Esophagus muscularis mucosa (tissue), 4 donors: ENCODE measurements at regions not wholly inside any gene's neighbourhood (a gene's known extent, or its start where the extent isn't known, plus 50 kb on each side); places are given as distances from the start of the nearest gene placed in this dataset.

ENCODE experiments used
- DNase-seq: peaks from one replicate; pipeline ENCODE4 v3.0.0-alpha.2; 2017; ENCODE audit errors: extremely low spot score
- H3K27ac ChIP-seq, 4 donors: fragments of 200-600 bp; sonication (generic); replicated peaks in 1 of 4; 1 replicate in 3 of 4; 2 replicates in 1 of 4; pipeline ENCODE4 v1.5.1; 2016 to 2019; ENCODE audit warnings: mild to moderate bottlenecking in 1 of 4
- H3K27me3 ChIP-seq, 4 donors: fragments of 200-600 bp; sonication (generic); one replicate each; pipeline versions ENCODE4 v1.5.1 to v1.6.0; 2016 to 2019
- H3K36me3 ChIP-seq, 4 donors: fragments of 200-600 bp; sonication (generic); one replicate each; pipeline ENCODE4 v1.5.1; 2016 to 2019
- H3K4me1 ChIP-seq, 4 donors: fragments of 200-600 bp; sonication (generic); one replicate each; pipeline ENCODE4 v1.5.1; 2016 to 2019
- H3K4me3 ChIP-seq, 4 donors: fragments of 200-600 bp; sonication (generic); 1 replicate in 2 of 4; 2 replicates in 2 of 4; pipeline ENCODE4 v1.5.1; 2016 to 2019; ENCODE audit warnings: mild to moderate bottlenecking in 4 of 4, moderate library complexity in 1 of 4
- H3K9me3 ChIP-seq, 4 donors: fragments of 200-600 bp; sonication (generic); 1 replicate in 3 of 4; 2 replicates in 1 of 4; pipeline ENCODE4 v1.5.1; 2016 to 2019
- CTCF ChIP-seq, 3 experiments: fragments of 200-600 bp in 2 of 3; fragments of 450-650 bp in 1 of 3; sonication (generic) in 2 of 3; IDR thresholded peaks; one replicate each; pipeline ENCODE4 v1.5.1; 2017 to 2019; ENCODE audit warnings: antibody characterized with exemption in 3 of 3, mild to moderate bottlenecking in 2 of 3, moderate library complexity in 1 of 3
- EP300 ChIP-seq: sonication (generic); formaldehyde crosslinking; IDR thresholded peaks from one replicate; pipeline ENCODE4 v1.6.1; 2017; ENCODE audit warnings: antibody characterized with exemption
- POLR2A ChIP-seq: fragments of 450-650 bp; IDR thresholded peaks from one replicate; pipeline ENCODE4 v1.6.1; 2017; ENCODE audit warnings: antibody characterized with exemption, moderate library complexity, mild to moderate bottlenecking, low read depth
- POLR2AphosphoS5 ChIP-seq, 2 donors: sonication (generic); formaldehyde crosslinking; IDR thresholded peaks; one replicate each; pipeline ENCODE4 v1.6.1; 2017; ENCODE audit warnings: antibody characterized with exemption in 2 of 2
- WGBS: methylation state at CpG from one replicate; pipeline ENCODE4 v1.1.5; 2018; 5-methylcytosine and 5-hydroxymethylcytosine counted together
- intact Hi-C: fragments of 100-400 bp; cut with DNase I; formaldehyde crosslinking; loops from one replicate; pipeline ENCODE4 v1.15.1; 2023

GRCh38 chr15:81483496-81483895, 109.5 kb upstream of the TMC3 start:
- Histone ChIP-seq H3K36me3 (no peaks in the 10 kb centered on the region), H3K9me3 (no peaks in the 10 kb centered on the region), H3K4me1 (peaks cover 0 to 4% (median 1%) of the 10 kb centered on the region in 4 donors), H3K4me3 (no peak overlapping the region), H3K27ac (no peak overlapping the region), H3K27me3 (no peaks in the 10 kb centered on the region)
- intact Hi-C loops: loop anchor here (5.0 kb wide), 3 partner anchors 454 to 714 kb away; partner anchors contain the start of gene MEX3B
- TF ChIP-seq CTCF (IDR thresholded peaks at IDR 0.05) (no peak), POLR2A (no peak), POLR2AphosphoS5 (IDR thresholded peaks at IDR 0.05) (no peak), EP300 (no peak)
- WGBS: 92% methylated on average over 3 of the region's 3 CpGs
- no peak for DNase-seq

- Histone ChIP-seq H3K36me3 (no peaks in the 10 kb centered on the region), H3K27me3 (no peaks in the 10 kb centered on the region), H3K4me3 (no peak overlapping the region), H3K4me1 (peaks cover 0 to 4% (median 1%) of the 10 kb centered on the region in 4 donors), H3K9me3 (no peaks in the 10 kb centered on the region), H3K27ac (no peak overlapping the region)
- WGBS: 88% methylated on average over 7 of the region's 7 CpGs
- intact Hi-C loops: loop anchor here (5.0 kb wide), 3 partner anchors 456 to 716 kb away; partner anchors contain the start of gene MEX3B
- no peak for TF ChIP-seq CTCF (IDR thresholded peaks at IDR 0.05)
- no peak for TF ChIP-seq POLR2AphosphoS5 (IDR thresholded peaks at IDR 0.05)
- no peak for TF ChIP-seq POLR2A
- TF ChIP-seq EP300: no peak
- DNase-seq: no peak
Measured at GRCh38 chr15:81481346-81481745, 107.3 kb upstream of the TMC3 start.

GRCh38 chr15:81480645-81481053, 106.6 kb upstream of the TMC3 start:
- TF ChIP-seq CTCF (IDR thresholded peaks at IDR 0.05) (peak; percentile 82 to 93 (median 86)), EP300 (no peak)
- Histone ChIP-seq H3K27me3 (no peaks in the 10 kb centered on the region), H3K36me3 (no peaks in the 10 kb centered on the region), H3K9me3 (no peaks in the 10 kb centered on the region), H3K27ac (no peak overlapping the region), H3K4me3 (no peak overlapping the region), H3K4me1 (peaks cover 0 to 4% (median 1%) of the 10 kb centered on the region in 4 donors)
- intact Hi-C loops: loop anchor here (5.0 kb wide), 3 partner anchors 457 to 717 kb away; partner anchors contain the start of gene MEX3B
- WGBS: 35% methylated on average over 7 of the region's 7 CpGs
- DNase-seq: no peak

- 93% methylated on average over 2 of the region's 2 CpGs for WGBS
- H3K36me3 ChIP-seq: no peaks in the 10 kb centered on the region
- TF ChIP-seq CTCF (IDR thresholded peaks at IDR 0.05): no peak
- TF ChIP-seq POLR2A: no peak
- TF ChIP-seq EP300: no peak
- TF ChIP-seq POLR2AphosphoS5 (IDR thresholded peaks at IDR 0.05): no peak
- H3K27ac ChIP-seq: no peak overlapping the region
- intact Hi-C loops: no loop called here
- H3K9me3 ChIP-seq: no peaks in the 10 kb centered on the region
- DNase-seq: no peak
- peaks cover 0 to 4% (median 1%) of the 10 kb centered on the region in 4 donors for H3K4me1 ChIP-seq
- H3K27me3 ChIP-seq: no peaks in the 10 kb centered on the region
- no peak overlapping the region for H3K4me3 ChIP-seq
Measured at GRCh38 chr15:81478354-81478753, 104.3 kb upstream of the TMC3 start.

- no peaks in the 10 kb centered on the region for H3K9me3 ChIP-seq
- DNase-seq: no peak
- 81% methylated on average over 1 of the region's 1 CpG for WGBS
- peaks cover 0 to 4% (median 1%) of the 10 kb centered on the region in 4 donors for H3K4me1 ChIP-seq
- intact Hi-C loops: no loop called here
- peaks cover 0 to 4% (median 0%) of the 10 kb centered on the region in 4 donors for H3K27me3 ChIP-seq
- H3K36me3 ChIP-seq: no peaks in the 10 kb centered on the region
- no peak overlapping the region for H3K4me3 ChIP-seq
- no peak overlapping the region for H3K27ac ChIP-seq
- TF ChIP-seq CTCF (IDR thresholded peaks at IDR 0.05): no peak
- TF ChIP-seq POLR2A: no peak
- no peak for TF ChIP-seq POLR2AphosphoS5 (IDR thresholded peaks at IDR 0.05)
- no peak for TF ChIP-seq EP300
Measured at GRCh38 chr15:81475926-81476325, 101.9 kb upstream of the TMC3 start.
